ENCODE measurements at regions not wholly inside any gene's neighbourhood (a gene's known extent, or its start where the extent isn't known, plus 50 kb on each side); places are given as distances from the start of the nearest gene placed in this dataset.

DNA sequence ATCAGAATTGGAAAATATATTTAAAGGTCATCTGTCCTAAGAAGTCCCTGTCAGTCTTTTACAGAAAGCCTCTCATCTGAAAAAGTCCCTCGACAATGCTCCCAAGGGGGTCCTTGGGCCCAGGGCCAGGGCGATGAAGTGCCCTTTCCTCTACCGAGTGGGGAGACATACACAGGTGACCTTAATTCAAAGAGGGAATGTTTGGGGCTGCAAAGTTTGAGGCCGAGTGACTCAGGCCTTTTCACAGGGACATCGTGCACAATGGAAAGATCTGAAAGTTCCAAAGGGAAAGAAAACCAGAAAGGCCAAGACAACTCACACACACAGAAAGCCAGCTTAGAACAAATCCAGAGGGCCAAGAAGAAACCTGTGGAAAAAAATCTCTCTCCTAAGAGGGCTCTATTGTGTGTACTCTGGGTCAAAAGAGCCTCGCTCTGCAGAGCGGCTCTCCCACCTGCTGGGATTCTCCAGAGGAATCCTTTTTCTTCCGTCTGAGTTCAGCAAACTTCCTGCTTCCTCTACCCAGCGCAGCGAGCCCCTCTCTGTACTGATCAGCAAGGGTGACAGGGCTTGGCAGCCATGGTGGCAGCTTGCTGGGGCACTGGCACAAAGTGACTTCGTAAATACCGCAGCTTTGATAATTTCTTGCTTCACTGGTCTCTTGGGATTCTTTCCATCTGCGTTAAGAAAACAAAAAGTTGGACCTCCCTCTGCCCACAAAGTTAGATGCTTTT is 259.1 kb downstream of the OPA1 start:
- Histone ChIP-seq H3K79me2 (no peaks in the 10 kb centered on the region), H3K27ac (no peak overlapping the region), H3K9ac (no peak overlapping the region), H3K36me3 (ENCODE audit: control insufficient read depth, insufficient read depth, low read length) (no peaks in the 10 kb centered on the region), H3K4me3 (ENCODE audit: low read depth, low read length) (no peak overlapping the region), H3K27me3 (ENCODE audit: control insufficient read depth, insufficient read depth, low read length) (no peaks in the 10 kb centered on the region), H3K4me2 (ENCODE audit: low read length) (no peak overlapping the region), H3K4me1 (no peaks in the 10 kb centered on the region), H2AFZ (peak overlapping the region; percentile 20), H3K9me3 (ENCODE audit: control insufficient read depth, low read length) (no peaks in the 10 kb centered on the region)
- TF ChIP-seq, protein P1, sequence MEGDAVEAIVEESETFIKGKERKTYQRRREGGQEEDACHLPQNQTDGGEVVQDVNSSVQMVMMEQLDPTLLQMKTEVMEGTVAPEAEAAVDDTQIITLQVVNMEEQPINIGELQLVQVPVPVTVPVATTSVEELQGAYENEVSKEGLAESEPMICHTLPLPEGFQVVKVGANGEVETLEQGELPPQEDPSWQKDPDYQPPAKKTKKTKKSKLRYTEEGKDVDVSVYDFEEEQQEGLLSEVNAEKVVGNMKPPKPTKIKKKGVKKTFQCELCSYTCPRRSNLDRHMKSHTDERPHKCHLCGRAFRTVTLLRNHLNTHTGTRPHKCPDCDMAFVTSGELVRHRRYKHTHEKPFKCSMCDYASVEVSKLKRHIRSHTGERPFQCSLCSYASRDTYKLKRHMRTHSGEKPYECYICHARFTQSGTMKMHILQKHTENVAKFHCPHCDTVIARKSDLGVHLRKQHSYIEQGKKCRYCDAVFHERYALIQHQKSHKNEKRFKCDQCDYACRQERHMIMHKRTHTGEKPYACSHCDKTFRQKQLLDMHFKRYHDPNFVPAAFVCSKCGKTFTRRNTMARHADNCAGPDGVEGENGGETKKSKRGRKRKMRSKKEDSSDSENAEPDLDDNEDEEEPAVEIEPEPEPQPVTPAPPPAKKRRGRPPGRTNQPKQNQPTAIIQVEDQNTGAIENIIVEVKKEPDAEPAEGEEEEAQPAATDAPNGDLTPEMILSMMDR (IDR thresholded peaks at IDR 0.05), result no peak

DNA sequence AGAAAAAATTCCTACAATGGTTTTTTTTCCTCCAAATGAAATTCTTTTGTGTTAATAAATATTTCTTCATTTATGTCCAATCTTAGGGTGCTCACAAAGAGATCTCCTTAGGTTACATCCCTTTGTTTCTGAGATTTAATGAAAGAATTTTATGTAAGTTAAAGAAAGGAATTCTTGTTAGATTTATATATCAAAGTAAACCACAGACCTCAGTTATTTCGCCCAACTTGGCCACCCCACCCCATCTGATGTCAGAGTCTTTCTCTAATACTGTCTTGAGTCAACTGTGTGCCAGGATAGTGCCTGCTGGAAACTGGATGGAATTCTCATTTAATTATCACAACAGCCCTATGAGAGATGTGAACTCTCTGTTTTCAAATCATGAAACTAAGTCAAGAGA is 259.9 kb downstream of the OPA1 start:
- Histone ChIP-seq H3K27me3 (ENCODE audit: control insufficient read depth, insufficient read depth, low read length) (no peaks in the 10 kb centered on the region), H3K9ac (no peak overlapping the region), H3K4me1 (no peaks in the 10 kb centered on the region), H3K36me3 (ENCODE audit: control insufficient read depth, insufficient read depth, low read length) (no peaks in the 10 kb centered on the region), H3K4me3 (ENCODE audit: low read depth, low read length) (no peak overlapping the region), H2AFZ (no peak overlapping the region), H3K27ac (no peak overlapping the region), H3K79me2 (no peaks in the 10 kb centered on the region), H3K4me2 (ENCODE audit: low read length) (no peak overlapping the region), H3K9me3 (ENCODE audit: control insufficient read depth, low read length) (no peaks in the 10 kb centered on the region)
- TF ChIP-seq, protein P1 (IDR thresholded peaks at IDR 0.05), result no peak

DNA sequence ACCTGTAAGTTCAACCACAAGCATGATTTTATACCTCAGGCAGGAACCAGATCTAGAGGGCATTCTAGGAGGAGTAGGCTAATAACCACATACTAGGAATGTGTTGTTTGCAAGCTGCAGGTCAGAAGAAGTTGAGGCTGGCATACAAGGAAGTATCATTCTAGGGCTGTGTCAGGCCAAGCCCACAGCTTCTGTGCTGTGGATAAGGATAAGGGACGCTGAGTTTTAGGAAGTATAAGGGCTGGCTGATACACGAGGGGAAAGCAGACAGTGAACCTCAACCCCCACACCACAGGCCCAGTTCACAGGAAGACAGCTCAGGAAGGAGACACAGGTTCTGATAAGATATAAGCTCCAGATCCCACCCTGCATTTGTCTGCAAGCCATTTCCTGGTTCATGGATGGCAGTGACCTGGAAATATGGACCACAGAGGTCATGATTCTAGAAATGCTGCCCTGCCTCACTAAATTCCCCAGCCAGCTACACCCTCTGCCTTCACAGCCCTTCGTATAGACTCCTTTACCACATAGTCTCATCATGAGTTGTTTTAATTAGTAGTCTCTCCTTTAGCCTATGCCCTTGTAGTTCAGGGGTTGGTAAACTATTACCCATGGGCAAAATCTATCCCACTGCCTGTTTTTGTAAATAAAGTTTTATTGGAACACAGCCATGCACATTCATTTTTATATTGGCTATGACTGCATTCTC is 260.7 kb downstream of the OPA1 start:
- H3K79me2 ChIP-seq, result no peaks in the 10 kb centered on the region
- no peak overlapping the region for H3K9ac ChIP-seq
- H3K4me2 ChIP-seq (ENCODE audit: low read length), result no peak overlapping the region
- TF ChIP-seq, protein P1 (IDR thresholded peaks at IDR 0.05), result no peak
- H3K27me3 ChIP-seq (ENCODE audit: control insufficient read depth, insufficient read depth, low read length), result no peaks in the 10 kb centered on the region
- H3K36me3 ChIP-seq (ENCODE audit: control insufficient read depth, insufficient read depth, low read length), result no peaks in the 10 kb centered on the region
- H2AFZ ChIP-seq, result no peak overlapping the region
- H3K9me3 ChIP-seq (ENCODE audit: control insufficient read depth, low read length), result no peaks in the 10 kb centered on the region
- no peak overlapping the region for H3K4me3 ChIP-seq (ENCODE audit: low read depth, low read length)
- H3K27ac ChIP-seq, result no peak overlapping the region
- H3K4me1 ChIP-seq, result no peaks in the 10 kb centered on the region

DNA sequence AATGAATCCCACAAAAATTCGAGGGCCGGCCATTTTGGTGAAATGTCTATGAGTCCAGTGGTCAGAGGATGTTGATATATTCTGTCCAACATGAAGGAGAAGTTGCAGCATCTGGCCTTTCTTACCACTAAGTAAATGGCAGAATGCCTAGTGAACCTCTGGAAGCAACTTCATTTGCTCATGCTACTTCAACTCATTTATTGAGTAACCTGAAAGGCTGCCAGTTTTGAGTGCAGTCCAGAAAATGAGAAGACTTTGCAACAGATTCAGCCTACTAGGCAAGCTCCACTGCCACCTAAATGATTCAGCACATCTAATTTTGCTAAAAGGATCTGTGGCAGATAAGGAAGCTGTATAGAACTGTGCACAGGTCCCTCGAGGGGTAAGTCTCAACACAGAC is 265.0 kb downstream of the OPA1 start:
- Histone ChIP-seq H3K27me3 (ENCODE audit: control insufficient read depth, insufficient read depth, low read length) (no peaks in the 10 kb centered on the region), H3K4me1 (no peaks in the 10 kb centered on the region), H2AFZ (no peak overlapping the region), H3K9me3 (ENCODE audit: control insufficient read depth, low read length) (no peaks in the 10 kb centered on the region), H3K4me3 (ENCODE audit: low read depth, low read length) (no peak overlapping the region), H3K27ac (no peak overlapping the region), H3K36me3 (ENCODE audit: control insufficient read depth, insufficient read depth, low read length) (no peaks in the 10 kb centered on the region), H3K4me2 (ENCODE audit: low read length) (no peak overlapping the region), H3K9ac (no peak overlapping the region), H3K79me2 (no peaks in the 10 kb centered on the region)
- TF ChIP-seq, protein P1 (IDR thresholded peaks at IDR 0.05), result no peak
